WERI-Rb-1 (cell line): ENCODE measurements at regions not wholly inside any gene's neighbourhood (a gene's known extent, or its start where the extent isn't known, plus 50 kb on each side); places are given as distances from the start of the nearest gene placed in this dataset.

Experiments used
- DNase-seq: peaks from one replicate; pipeline ENCODE4 v3.0.0-alpha.2; 2020
- H3K27ac ChIP-seq: fragments of 250-450 bp; sonication (Bioruptor Pico); 2 replicates; pipeline ENCODE4 v1.5.1; 2020; ENCODE audit warnings: mild to moderate bottlenecking, moderate library complexity
- H3K27me3 ChIP-seq: fragments of 250-450 bp; sonication (Bioruptor Pico); 2 replicates; pipeline ENCODE4 v1.5.1; 2021; ENCODE audit warnings: mild to moderate bottlenecking, low read depth, moderate library complexity; ENCODE audit not compliant: insufficient read depth, severe bottlenecking
- H3K36me3 ChIP-seq: fragments of 250-450 bp; sonication (Bioruptor Pico); 2 replicates; pipeline ENCODE4 v1.5.1; 2020; ENCODE audit warnings: mild to moderate bottlenecking, moderate library complexity
- H3K4me3 ChIP-seq: 2 replicates; pipeline ENCODE4 v1.5.1; 2011; ENCODE audit warnings: low read depth, mild to moderate bottlenecking, control low read depth, low read length
- H3K9me3 ChIP-seq: fragments of 250-450 bp; sonication (Bioruptor Pico); 2 replicates; pipeline ENCODE4 v1.5.1; 2021; ENCODE audit warnings: mild to moderate bottlenecking, moderate library complexity; ENCODE audit not compliant: severe bottlenecking
- TF ChIP-seq, protein P1 (sequence below): IDR thresholded peaks from 2 replicates; pipeline ENCODE4 v1.5.1; 2011; ENCODE audit warnings: low read depth, mild to moderate bottlenecking, control low read depth, inconsistent platforms, low read length

DNA sequence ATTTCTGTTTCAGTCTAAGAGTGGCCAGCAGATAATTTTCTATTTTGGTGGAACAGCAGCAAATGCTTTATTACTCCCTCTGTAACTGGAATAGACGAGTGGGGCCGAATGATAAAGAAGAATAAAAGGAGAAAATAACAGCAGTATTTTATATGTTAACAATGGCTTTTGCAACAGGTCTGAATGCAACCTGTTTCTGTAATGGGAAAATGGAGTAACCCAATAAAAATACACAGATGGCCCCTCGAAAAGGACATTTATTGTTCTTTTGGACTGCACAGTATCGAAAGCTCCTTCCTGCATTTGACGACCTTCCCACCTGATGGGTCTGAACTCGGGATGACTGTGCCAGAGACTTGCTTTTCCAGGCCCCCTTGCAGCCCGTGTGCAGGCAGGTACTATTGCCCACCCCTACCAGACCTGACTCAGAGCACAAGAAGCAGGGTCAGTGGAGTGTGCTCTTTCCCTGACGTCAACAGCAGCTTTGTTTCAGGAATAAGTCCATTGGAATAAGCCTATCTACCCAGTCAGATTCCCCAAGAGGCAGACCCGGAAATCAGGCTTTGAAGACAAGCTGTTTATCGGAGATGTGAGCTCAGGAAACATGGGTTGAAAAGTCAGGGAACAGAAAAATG lies 306.5 kb upstream of the NEBL start:
- TF ChIP-seq, protein P1, sequence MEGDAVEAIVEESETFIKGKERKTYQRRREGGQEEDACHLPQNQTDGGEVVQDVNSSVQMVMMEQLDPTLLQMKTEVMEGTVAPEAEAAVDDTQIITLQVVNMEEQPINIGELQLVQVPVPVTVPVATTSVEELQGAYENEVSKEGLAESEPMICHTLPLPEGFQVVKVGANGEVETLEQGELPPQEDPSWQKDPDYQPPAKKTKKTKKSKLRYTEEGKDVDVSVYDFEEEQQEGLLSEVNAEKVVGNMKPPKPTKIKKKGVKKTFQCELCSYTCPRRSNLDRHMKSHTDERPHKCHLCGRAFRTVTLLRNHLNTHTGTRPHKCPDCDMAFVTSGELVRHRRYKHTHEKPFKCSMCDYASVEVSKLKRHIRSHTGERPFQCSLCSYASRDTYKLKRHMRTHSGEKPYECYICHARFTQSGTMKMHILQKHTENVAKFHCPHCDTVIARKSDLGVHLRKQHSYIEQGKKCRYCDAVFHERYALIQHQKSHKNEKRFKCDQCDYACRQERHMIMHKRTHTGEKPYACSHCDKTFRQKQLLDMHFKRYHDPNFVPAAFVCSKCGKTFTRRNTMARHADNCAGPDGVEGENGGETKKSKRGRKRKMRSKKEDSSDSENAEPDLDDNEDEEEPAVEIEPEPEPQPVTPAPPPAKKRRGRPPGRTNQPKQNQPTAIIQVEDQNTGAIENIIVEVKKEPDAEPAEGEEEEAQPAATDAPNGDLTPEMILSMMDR: no peak
- Histone ChIP-seq H3K27ac (no peak overlapping the region), H3K27me3 (no peaks in the 10 kb centered on the region), H3K4me3 (no peak overlapping the region), H3K36me3 (no peaks in the 10 kb centered on the region), H3K9me3 (no peaks in the 10 kb centered on the region)
- no peak for DNase-seq

DNA sequence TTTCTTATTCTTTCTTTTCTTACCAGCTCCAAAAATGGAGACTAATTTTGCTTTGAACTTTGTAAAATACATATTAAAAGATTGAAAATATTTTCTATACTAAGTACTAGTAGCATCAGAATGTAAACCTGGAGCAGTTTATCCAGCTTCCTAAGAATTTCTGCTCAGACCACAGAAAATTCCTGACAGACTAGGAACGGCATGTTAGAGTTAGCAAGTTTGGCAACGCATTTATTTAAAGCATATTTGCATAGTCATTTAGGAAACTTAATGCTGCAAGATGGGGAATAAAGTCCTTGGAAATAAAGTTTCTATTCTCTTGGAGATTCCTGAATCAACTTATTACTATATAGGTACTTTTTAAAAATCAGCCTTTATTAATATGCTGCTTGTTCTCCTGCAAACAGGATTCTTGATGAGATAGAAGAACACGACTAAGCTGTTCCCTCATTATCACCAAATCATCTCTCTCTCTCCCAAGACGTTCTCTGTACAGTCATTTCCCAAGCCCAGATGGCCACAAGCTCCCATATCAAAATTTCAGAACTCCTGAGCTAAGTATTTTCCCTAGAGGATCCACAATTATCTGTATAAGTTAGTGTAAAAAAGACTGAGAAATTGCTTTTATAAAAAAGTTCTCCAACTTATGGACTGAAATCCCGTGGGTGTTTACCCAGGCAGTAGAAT lies 305.8 kb upstream of the NEBL start:
- H3K36me3 ChIP-seq: no peaks in the 10 kb centered on the region
- H3K4me3 ChIP-seq: no peak overlapping the region
- no peaks in the 10 kb centered on the region for H3K9me3 ChIP-seq
- no peaks in the 10 kb centered on the region for H3K27me3 ChIP-seq
- no peak overlapping the region for H3K27ac ChIP-seq
- TF ChIP-seq, protein P1: no peak
- DNase-seq: no peak

DNA sequence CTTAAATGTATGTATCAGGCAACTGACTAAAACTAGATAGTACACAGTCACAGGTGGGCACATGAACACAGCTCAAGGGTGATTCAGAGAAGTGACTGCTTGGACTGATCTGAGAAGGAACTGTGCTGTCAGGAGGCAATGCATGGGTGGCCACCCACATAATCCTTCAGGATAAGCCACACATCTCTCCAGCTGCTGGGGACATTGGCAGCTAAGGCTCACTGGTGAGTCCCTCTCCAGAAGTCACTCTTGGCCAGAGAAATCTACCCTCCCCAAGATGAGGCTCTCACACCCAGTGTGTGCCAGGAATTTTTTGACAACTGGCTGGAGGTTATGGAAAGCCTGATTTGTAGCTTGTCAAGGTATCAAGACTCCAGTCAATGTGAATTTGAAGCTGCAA lies 302.4 kb upstream of the NEBL start:
- Histone ChIP-seq H3K27ac (no peak overlapping the region), H3K4me3 (no peak overlapping the region), H3K27me3 (no peaks in the 10 kb centered on the region), H3K9me3 (no peaks in the 10 kb centered on the region), H3K36me3 (no peaks in the 10 kb centered on the region)
- no peak for DNase-seq
- TF ChIP-seq, protein P1: no peak

DNA sequence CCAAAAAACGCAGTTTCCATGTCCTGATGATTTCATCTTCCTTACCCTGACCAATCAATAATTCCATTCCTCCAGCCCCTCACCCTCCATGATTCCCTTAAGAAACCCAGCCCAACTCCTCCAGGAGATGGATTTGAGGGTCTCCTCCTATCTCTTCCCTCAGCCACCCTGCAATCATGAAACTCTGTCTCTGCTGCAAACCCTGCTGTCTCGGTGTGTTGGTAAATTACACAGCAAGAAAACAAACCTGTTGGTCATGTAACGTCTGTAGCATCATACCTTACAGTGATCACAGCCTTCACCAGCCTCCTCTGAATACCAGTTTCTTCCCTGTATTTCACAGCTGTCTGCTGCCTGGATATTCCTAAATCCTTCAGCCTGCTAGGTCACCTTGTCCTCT lies 300.7 kb upstream of the NEBL start:
- DNase-seq: no peak
- H3K36me3 ChIP-seq: no peaks in the 10 kb centered on the region
- no peaks in the 10 kb centered on the region for H3K9me3 ChIP-seq
- no peaks in the 10 kb centered on the region for H3K27me3 ChIP-seq
- H3K4me3 ChIP-seq: no peak overlapping the region
- H3K27ac ChIP-seq: no peak overlapping the region
- TF ChIP-seq, protein P1: no peak

DNA sequence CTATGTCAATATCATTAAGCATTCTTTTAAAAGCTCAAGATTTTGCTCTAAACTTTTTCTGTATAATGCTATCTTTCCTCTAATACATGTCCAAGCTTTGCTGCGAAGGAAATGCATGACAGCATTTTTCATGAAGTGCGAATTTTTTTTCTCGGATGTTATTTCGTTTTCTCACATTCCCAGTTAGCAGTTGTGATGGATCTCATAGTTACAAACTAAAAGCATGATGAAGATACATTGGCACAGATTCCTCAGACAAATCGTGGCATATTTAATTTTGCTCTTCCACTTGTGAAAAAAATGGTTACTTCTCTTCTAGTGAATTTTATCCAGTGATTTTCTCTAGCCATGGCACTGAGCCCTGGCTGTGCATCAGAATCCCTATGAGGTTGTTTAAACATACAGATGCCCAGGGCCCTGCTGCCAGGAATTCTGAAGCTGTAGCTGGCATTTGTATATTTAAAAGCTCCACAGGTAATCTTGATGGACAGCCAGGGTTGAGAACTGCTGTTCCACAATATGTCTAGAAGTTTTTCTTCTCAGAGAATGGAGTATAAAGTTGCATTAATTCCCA lies 299.8 kb upstream of the NEBL start:
- no peaks in the 10 kb centered on the region for H3K27me3 ChIP-seq
- H3K36me3 ChIP-seq: no peaks in the 10 kb centered on the region
- no peak overlapping the region for H3K27ac ChIP-seq
- no peak for DNase-seq
- TF ChIP-seq, protein P1: no peak
- H3K4me3 ChIP-seq: no peak overlapping the region
- no peaks in the 10 kb centered on the region for H3K9me3 ChIP-seq
